ENCODE measurements at regions not wholly inside any gene's neighbourhood (a gene's known extent, or its start where the extent isn't known, plus 50 kb on each side); places are given as distances from the start of the nearest gene placed in this dataset.

DNA sequence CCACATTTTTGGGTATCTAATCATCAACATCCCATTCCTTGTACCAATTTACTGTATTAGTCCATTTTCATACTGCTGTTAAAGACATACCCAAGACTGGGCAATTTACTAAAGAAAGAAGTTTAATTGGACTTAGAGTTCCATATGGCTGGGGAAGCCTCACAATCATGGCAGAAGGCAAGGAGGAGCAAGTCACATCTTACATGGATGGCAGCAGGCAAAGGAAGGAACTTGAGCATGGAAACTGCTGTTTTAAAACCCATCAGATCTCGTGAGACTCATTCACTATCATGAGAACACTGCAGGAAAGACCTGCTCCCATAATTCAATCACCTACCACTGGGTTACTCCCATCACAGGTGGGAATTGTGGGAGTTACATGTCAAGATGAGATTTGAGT, 95.4 kb upstream of the SLCO6A1 start:
- no peak for TF ChIP-seq EZH2 (IDR thresholded peaks at IDR 0.05; ENCODE audit: insufficient read depth, poor library complexity, severe bottlenecking)
- TF ChIP-seq EZH2phosphoT487 (IDR thresholded peaks at IDR 0.05; ENCODE audit: insufficient read depth, low read depth): no peak
- in situ Hi-C loops (cut with MboI): no loop called here
- no peak overlapping the region for H3K9ac ChIP-seq

GRCh38 chr5:102595332-102595731, 96.5 kb upstream of the SLCO6A1 start:
- no peaks in the 10 kb centered on the region for H3K27me3 ChIP-seq (replicated peaks; ENCODE audit: insufficient read depth)
- H3F3A ChIP-seq (ENCODE audit: insufficient read depth): no peaks in the 10 kb centered on the region
- no peak overlapping the region for H3K9ac ChIP-seq
- DNase-seq: no peak
- no peaks in the 10 kb centered on the region for H3K9me3 ChIP-seq (ENCODE audit: low read depth)
- H2AFZ ChIP-seq: no peak overlapping the region
- no peaks in the 10 kb centered on the region for H4K20me1 ChIP-seq (ENCODE audit: insufficient read depth)
- H3K36me3 ChIP-seq (ENCODE audit: low read depth): no peaks in the 10 kb centered on the region
- no peak overlapping the region for H3K4me2 ChIP-seq (ENCODE audit: unreplicated experiment)
- no peak for TF ChIP-seq EZH2phosphoT487 (IDR thresholded peaks at IDR 0.05; ENCODE audit: insufficient read depth, low read depth)
- no peak for TF ChIP-seq EZH2 (IDR thresholded peaks at IDR 0.05; ENCODE audit: insufficient read depth, poor library complexity, severe bottlenecking)
- 0 out of 2 replicates have a peak, but pooled peaks cover 6% of the 10 kb centered on the region for H3K4me1 ChIP-seq (ENCODE audit: insufficient read depth)
- no peak overlapping the region for H3K27ac ChIP-seq
- H3K79me2 ChIP-seq (ENCODE audit: insufficient read depth): no peaks in the 10 kb centered on the region
- no peaks in the 10 kb centered on the region for H3K9me2 ChIP-seq (ENCODE audit: insufficient read depth)
- H3K4me3 ChIP-seq: no peak overlapping the region
- in situ Hi-C loops (cut with MboI): no loop called here

More for the DNA sequence above, 95.4 kb upstream of the SLCO6A1 start:
- no peak overlapping the region for H2AFZ ChIP-seq
- 0 out of 2 replicates have a peak, but pooled peaks cover 6% of the 10 kb centered on the region for H3K4me1 ChIP-seq (ENCODE audit: insufficient read depth)
- no peaks in the 10 kb centered on the region for H4K20me1 ChIP-seq (ENCODE audit: insufficient read depth)
- no peaks in the 10 kb centered on the region for H3K79me2 ChIP-seq (ENCODE audit: insufficient read depth)
- no peaks in the 10 kb centered on the region for H3K36me3 ChIP-seq (ENCODE audit: low read depth)
- H3K9me2 ChIP-seq (ENCODE audit: insufficient read depth): no peaks in the 10 kb centered on the region
- H3K9me3 ChIP-seq (ENCODE audit: low read depth): no peaks in the 10 kb centered on the region
- H3K4me2 ChIP-seq (ENCODE audit: unreplicated experiment): no peak overlapping the region
- H3K27me3 ChIP-seq (replicated peaks; ENCODE audit: insufficient read depth): no peaks in the 10 kb centered on the region
- no peaks in the 10 kb centered on the region for H3F3A ChIP-seq (ENCODE audit: insufficient read depth)
- no peak for DNase-seq
- H3K27ac ChIP-seq: no peak overlapping the region
- no peak overlapping the region for H3K4me3 ChIP-seq
- WGBS, 2 experiments (ENCODE audit: low coverage in 1 of 2, low lambda C conversion rate in 2 of 2, missing lambda C conversion rate in 2 of 2): 63 to 64% methylated on average over 1 of the region's 1 CpG

DNA sequence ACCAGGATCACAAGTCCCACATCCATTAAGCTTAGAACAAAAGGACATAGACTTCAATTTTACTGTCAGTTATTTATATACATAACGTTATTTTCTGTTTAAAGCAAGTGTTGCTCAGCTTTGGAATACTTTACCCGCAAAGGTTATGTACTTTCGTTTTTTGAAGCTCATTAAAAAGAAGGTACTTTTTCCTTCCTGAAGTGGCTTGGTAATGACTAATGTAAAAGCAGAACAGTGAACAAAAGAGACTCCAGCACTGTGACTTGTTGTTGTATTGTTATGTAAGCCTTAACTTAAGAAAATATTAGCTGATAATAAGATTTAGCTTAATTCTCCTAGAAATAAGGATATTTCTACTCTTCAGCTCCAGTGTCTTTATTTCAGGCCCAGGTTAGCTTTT, 97.3 kb upstream of the SLCO6A1 start:
- 65 to 76% methylated on average over 3 of the region's 3 CpGs for WGBS, 2 experiments (ENCODE audit: low coverage in 1 of 2, low lambda C conversion rate in 2 of 2, missing lambda C conversion rate in 2 of 2)
- DNase-seq: no peak
- in situ Hi-C loops (cut with MboI): no loop called here

DNA sequence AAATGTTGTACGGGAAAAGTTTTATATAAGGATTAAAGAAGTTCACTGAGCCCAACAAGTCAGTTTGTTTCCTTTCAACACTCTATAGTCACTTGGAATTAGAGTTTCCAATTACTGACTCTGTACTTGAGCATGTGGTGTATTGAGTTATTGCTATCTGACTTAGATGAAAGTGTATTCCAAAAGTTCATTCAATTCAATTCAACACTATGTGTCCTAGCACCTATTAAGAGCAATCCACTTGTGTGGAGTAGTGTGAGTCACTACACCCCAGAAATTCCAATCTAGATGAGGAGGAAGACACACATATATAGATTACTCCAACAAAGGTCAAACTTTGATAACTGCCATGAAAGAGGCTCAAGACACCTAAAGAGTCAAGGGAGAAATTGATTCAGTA, 98.2 kb upstream of the SLCO6A1 start:
- Histone ChIP-seq H3K4me2 (ENCODE audit: unreplicated experiment) (no peak overlapping the region), H3K4me3 (no peak overlapping the region), H3K4me1 (ENCODE audit: insufficient read depth) (0 out of 2 replicates have a peak, but pooled peaks cover 13% of the 10 kb centered on the region), H3K9me3 (ENCODE audit: low read depth) (no peaks in the 10 kb centered on the region), H3K27me3 (replicated peaks; ENCODE audit: insufficient read depth) (no peaks in the 10 kb centered on the region), H2AFZ (no peak overlapping the region), H3K9me2 (ENCODE audit: insufficient read depth) (no peaks in the 10 kb centered on the region), H4K20me1 (ENCODE audit: insufficient read depth) (no peaks in the 10 kb centered on the region), H3F3A (ENCODE audit: insufficient read depth) (no peaks in the 10 kb centered on the region), H3K79me2 (ENCODE audit: insufficient read depth) (no peaks in the 10 kb centered on the region), H3K36me3 (ENCODE audit: low read depth) (no peaks in the 10 kb centered on the region), H3K9ac (no peak overlapping the region), H3K27ac (no peak overlapping the region)
- TF ChIP-seq EZH2 (IDR thresholded peaks at IDR 0.05; ENCODE audit: insufficient read depth, poor library complexity, severe bottlenecking) (no peak), EZH2phosphoT487 (IDR thresholded peaks at IDR 0.05; ENCODE audit: insufficient read depth, low read depth) (no peak)
- peak; percentile 6 for DNase-seq
- 53 to 75% methylated on average over 1 of the region's 1 CpG for WGBS, 2 experiments (ENCODE audit: low coverage in 1 of 2, low lambda C conversion rate in 2 of 2, missing lambda C conversion rate in 2 of 2)
- in situ Hi-C loops (cut with MboI): no loop called here

More for the DNA sequence above, 97.3 kb upstream of the SLCO6A1 start:
- Histone ChIP-seq H3K9me3 (ENCODE audit: low read depth) (no peaks in the 10 kb centered on the region), H3K9ac (no peak overlapping the region), H3K36me3 (ENCODE audit: low read depth) (no peaks in the 10 kb centered on the region), H3K4me1 (ENCODE audit: insufficient read depth) (0 out of 2 replicates have a peak, but pooled peaks cover 9% of the 10 kb centered on the region), H3K4me3 (no peak overlapping the region), H4K20me1 (ENCODE audit: insufficient read depth) (no peaks in the 10 kb centered on the region), H3K9me2 (ENCODE audit: insufficient read depth) (no peaks in the 10 kb centered on the region), H3K4me2 (ENCODE audit: unreplicated experiment) (no peak overlapping the region), H3K27me3 (replicated peaks; ENCODE audit: insufficient read depth) (no peaks in the 10 kb centered on the region), H3K79me2 (ENCODE audit: insufficient read depth) (no peaks in the 10 kb centered on the region), H3F3A (ENCODE audit: insufficient read depth) (no peaks in the 10 kb centered on the region), H3K27ac (no peak overlapping the region), H2AFZ (no peak overlapping the region)
- TF ChIP-seq EZH2 (IDR thresholded peaks at IDR 0.05; ENCODE audit: insufficient read depth, poor library complexity, severe bottlenecking): no peak
- no peak for TF ChIP-seq EZH2phosphoT487 (IDR thresholded peaks at IDR 0.05; ENCODE audit: insufficient read depth, low read depth)

DNA sequence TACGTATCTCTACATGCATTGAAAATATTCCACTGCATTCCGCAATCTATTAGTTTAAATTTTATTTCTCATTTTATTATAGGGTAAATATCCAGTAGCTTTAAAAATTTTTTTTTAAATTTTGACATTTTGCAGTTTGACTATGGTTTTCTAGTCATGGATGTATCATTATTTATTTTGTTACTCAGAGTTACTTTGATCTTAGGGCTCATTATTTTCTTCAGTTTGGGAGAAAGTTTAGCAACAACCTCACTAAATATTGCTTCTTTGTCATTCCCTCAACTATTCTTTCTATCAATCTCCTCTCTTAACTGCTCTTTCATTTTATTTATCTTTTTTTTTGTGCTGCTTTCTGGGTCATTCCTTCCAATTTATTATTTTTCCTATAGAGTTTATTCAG, 100.5 kb upstream of the SLCO6A1 start:
- no peaks in the 10 kb centered on the region for H3K27me3 ChIP-seq (replicated peaks; ENCODE audit: insufficient read depth)
- H3K9me3 ChIP-seq (ENCODE audit: low read depth): no peaks in the 10 kb centered on the region
- no peak overlapping the region for H3K4me2 ChIP-seq (ENCODE audit: unreplicated experiment)
- in situ Hi-C loops (cut with MboI): no loop called here
- no peaks in the 10 kb centered on the region for H4K20me1 ChIP-seq (ENCODE audit: insufficient read depth)
- 0 out of 2 replicates have a peak, but pooled peaks cover 13% of the 10 kb centered on the region for H3K4me1 ChIP-seq (ENCODE audit: insufficient read depth)
- H3K79me2 ChIP-seq (ENCODE audit: insufficient read depth): no peaks in the 10 kb centered on the region
- DNase-seq: no peak
- H2AFZ ChIP-seq: no peak overlapping the region
- TF ChIP-seq EZH2 (IDR thresholded peaks at IDR 0.05; ENCODE audit: insufficient read depth, poor library complexity, severe bottlenecking) (no peak), EZH2phosphoT487 (IDR thresholded peaks at IDR 0.05; ENCODE audit: insufficient read depth, low read depth) (no peak)
- H3K9me2 ChIP-seq (ENCODE audit: insufficient read depth): no peaks in the 10 kb centered on the region
- H3K36me3 ChIP-seq (ENCODE audit: low read depth): no peaks in the 10 kb centered on the region
- no peak overlapping the region for H3K4me3 ChIP-seq
- WGBS, 2 experiments (ENCODE audit: low coverage in 1 of 2, low lambda C conversion rate in 2 of 2, missing lambda C conversion rate in 2 of 2): 88 to 91% methylated on average over 2 of the region's 2 CpGs
- no peak overlapping the region for H3K27ac ChIP-seq
- no peaks in the 10 kb centered on the region for H3F3A ChIP-seq (ENCODE audit: insufficient read depth)
- H3K9ac ChIP-seq: no peak overlapping the region
